PC-3 (cell line): ENCODE measurements at regions not wholly inside any gene's neighbourhood (a gene's known extent, or its start where the extent isn't known, plus 50 kb on each side); places are given as distances from the start of the nearest gene placed in this dataset.

Source experiments
- EZH2 ChIP-seq: fragments of 300-600 bp; sonication (generic); IDR thresholded peaks from one replicate; pipeline ENCODE4 v1.6.1; 2017; ENCODE audit warnings: antibody characterized with exemption, mild to moderate bottlenecking, low read length; ENCODE audit not compliant: unreplicated experiment
- EZH2phosphoT487 ChIP-seq: fragments of 300-600 bp; sonication (generic); IDR thresholded peaks from 2 replicates; pipeline ENCODE4 v1.6.1; 2018; ENCODE audit warnings: mild to moderate bottlenecking, antibody characterized with exemption, low read length, borderline replicate concordance
- TF ChIP-seq, protein P1 (sequence below): fragments of 300-600 bp; sonication (generic); conservative IDR thresholded peaks from 2 replicates; pipeline ENCODE4 v1.5.1; 2017; ENCODE audit warnings: antibody characterized with exemption, low read depth, mild to moderate bottlenecking, low read length

DNA sequence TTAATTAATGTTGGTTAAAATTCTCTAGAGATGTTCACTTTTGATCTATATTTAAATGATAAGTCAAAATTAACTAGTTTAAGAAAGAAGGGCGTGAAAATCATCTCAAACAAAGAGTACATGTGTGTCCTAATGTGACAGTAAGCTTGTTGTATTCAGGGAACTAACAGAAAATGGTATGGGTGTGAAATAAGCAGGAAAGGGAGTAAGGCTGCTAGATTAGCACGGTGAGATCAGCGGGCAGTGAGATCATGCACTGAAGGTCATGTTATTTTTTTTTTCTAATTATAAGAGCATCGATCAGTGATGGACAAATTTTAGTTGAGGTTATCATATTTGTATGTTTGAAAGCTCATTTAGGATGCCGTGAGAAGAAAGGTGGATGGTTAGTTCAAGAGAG lies 430.8 kb downstream of the DIPK2A start:
- TF ChIP-seq, protein P1, sequence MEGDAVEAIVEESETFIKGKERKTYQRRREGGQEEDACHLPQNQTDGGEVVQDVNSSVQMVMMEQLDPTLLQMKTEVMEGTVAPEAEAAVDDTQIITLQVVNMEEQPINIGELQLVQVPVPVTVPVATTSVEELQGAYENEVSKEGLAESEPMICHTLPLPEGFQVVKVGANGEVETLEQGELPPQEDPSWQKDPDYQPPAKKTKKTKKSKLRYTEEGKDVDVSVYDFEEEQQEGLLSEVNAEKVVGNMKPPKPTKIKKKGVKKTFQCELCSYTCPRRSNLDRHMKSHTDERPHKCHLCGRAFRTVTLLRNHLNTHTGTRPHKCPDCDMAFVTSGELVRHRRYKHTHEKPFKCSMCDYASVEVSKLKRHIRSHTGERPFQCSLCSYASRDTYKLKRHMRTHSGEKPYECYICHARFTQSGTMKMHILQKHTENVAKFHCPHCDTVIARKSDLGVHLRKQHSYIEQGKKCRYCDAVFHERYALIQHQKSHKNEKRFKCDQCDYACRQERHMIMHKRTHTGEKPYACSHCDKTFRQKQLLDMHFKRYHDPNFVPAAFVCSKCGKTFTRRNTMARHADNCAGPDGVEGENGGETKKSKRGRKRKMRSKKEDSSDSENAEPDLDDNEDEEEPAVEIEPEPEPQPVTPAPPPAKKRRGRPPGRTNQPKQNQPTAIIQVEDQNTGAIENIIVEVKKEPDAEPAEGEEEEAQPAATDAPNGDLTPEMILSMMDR: no peak
- TF ChIP-seq EZH2 (no peak), EZH2phosphoT487 (no peak)
